22Rv1 (cell line): ENCODE measurements at regions not wholly inside any gene's neighbourhood (a gene's known extent, or its start where the extent isn't known, plus 50 kb on each side); places are given as distances from the start of the nearest gene placed in this dataset.
"Not testable (repeated sequence)": the region's sequence is repeated elsewhere in the genome, so short reads cannot be mapped to it uniquely, and the experiment has no call there.

Experiments used
- H3K27ac ChIP-seq: fragments of 450-650 bp; 2 replicates; pipeline ENCODE4 v1.5.1; 2017
- ZFX ChIP-seq: fragments of 450-650 bp; IDR thresholded peaks from 2 replicates; pipeline ENCODE4 v1.6.1; 2017; ENCODE audit warnings: antibody characterized with exemption, borderline replicate concordance
- TF ChIP-seq, protein P1 (sequence below): fragments of 450-650 bp; IDR thresholded peaks from 2 replicates; pipeline ENCODE4 v1.5.1; 2017; ENCODE audit warnings: mild to moderate bottlenecking

DNA sequence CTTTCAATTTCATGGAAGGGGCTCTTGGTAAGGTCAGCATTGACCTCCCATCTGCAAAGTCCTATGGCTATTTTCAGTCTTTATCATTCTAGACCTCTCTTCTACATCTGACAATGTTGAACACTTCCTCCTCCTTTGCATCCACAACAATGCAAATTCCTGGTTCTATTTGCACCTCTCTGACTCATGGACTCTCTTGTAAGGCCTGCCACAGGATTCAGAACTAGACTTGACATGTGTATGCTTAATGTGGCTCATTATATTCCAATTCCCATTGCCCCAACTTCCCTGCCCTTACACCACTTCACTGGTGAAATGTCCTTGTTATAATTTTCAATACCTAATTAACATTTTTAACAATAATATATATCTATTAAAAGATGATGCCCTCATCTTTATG lies 314.3 kb upstream of the FGF13 start:
- TF ChIP-seq, protein P1, sequence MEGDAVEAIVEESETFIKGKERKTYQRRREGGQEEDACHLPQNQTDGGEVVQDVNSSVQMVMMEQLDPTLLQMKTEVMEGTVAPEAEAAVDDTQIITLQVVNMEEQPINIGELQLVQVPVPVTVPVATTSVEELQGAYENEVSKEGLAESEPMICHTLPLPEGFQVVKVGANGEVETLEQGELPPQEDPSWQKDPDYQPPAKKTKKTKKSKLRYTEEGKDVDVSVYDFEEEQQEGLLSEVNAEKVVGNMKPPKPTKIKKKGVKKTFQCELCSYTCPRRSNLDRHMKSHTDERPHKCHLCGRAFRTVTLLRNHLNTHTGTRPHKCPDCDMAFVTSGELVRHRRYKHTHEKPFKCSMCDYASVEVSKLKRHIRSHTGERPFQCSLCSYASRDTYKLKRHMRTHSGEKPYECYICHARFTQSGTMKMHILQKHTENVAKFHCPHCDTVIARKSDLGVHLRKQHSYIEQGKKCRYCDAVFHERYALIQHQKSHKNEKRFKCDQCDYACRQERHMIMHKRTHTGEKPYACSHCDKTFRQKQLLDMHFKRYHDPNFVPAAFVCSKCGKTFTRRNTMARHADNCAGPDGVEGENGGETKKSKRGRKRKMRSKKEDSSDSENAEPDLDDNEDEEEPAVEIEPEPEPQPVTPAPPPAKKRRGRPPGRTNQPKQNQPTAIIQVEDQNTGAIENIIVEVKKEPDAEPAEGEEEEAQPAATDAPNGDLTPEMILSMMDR = no peak
- no peak for TF ChIP-seq ZFX
- no peak overlapping the region for H3K27ac ChIP-seq

DNA sequence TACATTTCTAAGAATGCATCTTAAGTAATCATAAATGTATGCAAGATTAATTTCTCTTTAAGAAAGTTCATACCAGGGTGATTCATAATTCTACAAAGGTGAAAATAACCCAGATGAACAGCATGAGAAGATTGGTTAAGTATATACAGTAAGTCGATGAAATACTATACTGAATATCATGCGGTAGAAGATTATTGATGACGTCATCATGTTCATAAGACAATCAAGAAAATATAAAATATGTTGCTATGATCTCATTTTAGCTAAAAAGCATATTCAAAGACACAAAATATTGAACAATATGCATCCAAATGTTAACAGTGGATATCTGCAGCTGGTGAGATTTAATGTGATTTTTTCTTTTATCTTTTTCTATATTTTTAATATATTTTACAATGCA lies 312.0 kb upstream of the FGF13 start:
- TF ChIP-seq ZFX = no peak
- TF ChIP-seq, protein P1 = no peak
- H3K27ac ChIP-seq = no peak overlapping the region

DNA sequence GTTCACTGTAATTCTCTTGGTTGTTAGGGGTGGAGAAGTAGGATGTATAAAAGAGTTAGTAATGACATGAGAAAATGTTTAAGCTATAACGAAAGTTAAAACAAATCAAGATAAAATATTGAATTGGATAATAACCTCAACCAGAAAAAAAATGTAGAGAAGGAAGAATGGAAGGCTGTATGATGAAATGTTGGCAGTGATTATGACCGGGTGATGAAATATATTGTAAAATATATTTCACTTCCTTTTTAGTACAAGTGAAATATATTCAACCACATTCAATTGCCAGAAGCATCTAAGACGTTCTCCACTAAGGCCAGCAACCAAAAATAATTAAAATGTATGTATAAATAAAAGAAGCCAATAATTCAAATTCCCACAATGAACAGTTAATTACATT lies 309.3 kb upstream of the FGF13 start:
- TF ChIP-seq, protein P1 = no peak
- no peak for TF ChIP-seq ZFX
- no peak overlapping the region for H3K27ac ChIP-seq

DNA sequence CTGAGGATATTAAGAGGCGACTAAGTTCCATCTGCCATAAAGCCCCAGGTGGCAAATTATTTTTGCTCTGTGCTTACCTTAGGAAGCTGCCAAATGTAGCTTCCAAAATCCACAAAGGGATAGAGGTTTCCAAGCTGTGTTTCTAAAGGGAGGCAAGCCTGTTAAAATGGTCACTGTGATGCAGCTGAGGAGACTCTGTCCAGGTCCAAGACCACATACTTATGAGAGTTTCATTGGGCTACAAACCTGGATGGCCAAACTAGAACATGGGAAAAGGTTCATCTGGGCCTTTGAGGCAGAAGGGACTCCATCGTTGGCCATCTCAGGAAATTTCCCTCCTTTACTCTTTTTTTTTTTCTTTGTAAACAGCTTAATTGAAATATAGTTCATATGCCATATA lies 306.9 kb upstream of the FGF13 start:
- TF ChIP-seq ZFX = no peak
- TF ChIP-seq, protein P1 = no peak

DNA sequence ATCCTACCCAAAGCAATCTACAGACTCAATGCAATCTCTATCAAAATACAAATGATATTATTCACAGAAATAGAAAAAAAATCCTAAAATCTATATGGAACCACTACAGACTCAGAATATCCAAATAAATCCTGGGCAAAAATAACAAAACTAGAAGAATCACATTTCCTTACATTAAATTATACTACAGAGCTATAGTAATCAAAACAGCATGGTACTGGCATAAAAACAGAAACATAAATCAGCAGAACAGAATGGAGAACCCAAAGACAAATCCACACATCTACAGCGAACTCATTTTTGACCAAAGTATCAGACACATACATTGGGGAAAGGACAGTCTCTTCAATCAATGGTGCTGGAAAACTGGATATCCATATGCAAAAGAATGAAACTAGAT lies 304.1 kb upstream of the FGF13 start:
- no peak overlapping the region for H3K27ac ChIP-seq
- no peak for TF ChIP-seq ZFX

More for the DNA sequence above, 306.9 kb upstream of the FGF13 start:
- H3K27ac ChIP-seq = no peak overlapping the region

DNA sequence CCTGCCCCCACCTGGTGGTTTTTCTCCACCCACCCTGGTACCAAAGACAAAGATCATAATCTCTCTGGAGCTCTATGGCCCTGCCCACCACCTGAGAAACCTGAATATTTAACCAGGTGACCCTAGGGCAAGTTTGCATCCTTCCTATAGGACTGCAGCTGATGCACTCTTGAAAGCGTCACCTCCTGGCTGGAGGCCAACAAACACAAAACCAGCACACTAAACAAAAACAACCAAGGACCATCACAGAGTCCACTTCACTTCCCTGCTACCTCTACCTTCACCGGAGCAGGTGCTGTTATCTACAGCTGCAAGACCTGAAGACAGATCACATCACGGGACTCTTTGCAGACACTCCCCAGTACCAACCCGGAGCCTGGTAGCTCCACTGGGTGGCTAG lies 296.7 kb upstream of the FGF13 start:
- no peak for TF ChIP-seq ZFX
- TF ChIP-seq, protein P1 = no peak
- no peak overlapping the region for H3K27ac ChIP-seq

DNA sequence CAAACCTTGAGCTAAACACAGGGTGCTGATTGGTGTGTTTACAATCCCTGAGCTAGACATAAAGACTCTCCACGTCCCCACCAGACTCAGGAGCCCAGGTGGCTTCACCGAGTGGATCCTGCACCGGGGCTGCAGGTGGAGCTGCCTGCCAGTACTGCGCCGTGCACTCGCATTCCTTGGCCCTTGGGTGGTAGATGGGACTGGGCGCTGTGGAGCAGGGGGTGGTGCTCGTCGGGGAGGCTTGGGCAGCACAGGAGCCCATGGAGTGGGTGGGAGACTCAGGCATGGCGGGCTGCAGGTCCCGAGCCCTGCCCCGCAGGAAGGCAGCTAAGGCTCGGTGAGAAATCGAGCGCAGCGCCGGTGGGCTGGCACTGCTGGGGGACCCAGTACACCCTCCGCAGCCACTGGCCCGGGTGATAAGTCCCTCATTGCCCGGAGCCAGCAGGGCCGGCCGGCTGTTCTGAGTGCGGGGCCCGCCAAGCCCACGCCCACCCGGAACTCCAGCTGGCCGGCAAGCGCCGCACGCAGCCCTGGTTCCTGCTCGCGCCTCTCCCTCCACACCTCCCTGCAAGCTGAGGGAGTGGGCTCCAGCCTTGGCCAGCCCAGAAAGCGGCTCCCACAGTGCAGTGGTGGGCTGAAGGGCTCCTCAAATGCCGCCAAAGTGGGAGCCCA lies 292.5 kb upstream of the FGF13 start:
- not testable (repeated sequence) for H3K27ac ChIP-seq

DNA sequence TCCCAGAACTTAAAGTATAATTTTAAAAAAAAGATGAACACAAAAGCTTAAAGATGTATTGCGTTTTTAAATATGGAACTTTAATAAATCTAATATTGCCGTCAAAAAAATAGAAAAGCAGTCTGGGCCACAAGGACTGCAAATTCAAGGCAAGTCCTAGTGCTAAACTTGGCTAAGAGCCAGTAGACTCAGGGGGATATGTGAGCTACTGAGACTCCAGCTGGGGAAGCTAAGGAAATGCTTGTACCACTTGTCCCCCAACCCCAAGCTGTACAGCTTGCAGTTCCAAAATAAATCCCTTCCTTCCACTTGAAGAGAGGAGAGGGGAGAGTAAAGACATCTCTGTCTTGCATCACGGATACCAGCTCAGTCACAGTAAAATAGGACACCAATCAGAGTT lies 290.8 kb upstream of the FGF13 start:
- TF ChIP-seq, protein P1 = no peak
- H3K27ac ChIP-seq = no peak overlapping the region
